ENCODE measurements at regions not wholly inside any gene's neighbourhood (a gene's known extent, or its start where the extent isn't known, plus 50 kb on each side); places are given as distances from the start of the nearest gene placed in this dataset.

- Histone ChIP-seq H3K27ac (no peak overlapping the region), H3K9me3 (no peaks in the 10 kb centered on the region), H3K36me3 (no peaks in the 10 kb centered on the region), H3K4me3 (no peak overlapping the region), H3K4me1 (no peaks in the 10 kb centered on the region), H3K27me3 (no peaks in the 10 kb centered on the region)
- TF ChIP-seq, protein P1, sequence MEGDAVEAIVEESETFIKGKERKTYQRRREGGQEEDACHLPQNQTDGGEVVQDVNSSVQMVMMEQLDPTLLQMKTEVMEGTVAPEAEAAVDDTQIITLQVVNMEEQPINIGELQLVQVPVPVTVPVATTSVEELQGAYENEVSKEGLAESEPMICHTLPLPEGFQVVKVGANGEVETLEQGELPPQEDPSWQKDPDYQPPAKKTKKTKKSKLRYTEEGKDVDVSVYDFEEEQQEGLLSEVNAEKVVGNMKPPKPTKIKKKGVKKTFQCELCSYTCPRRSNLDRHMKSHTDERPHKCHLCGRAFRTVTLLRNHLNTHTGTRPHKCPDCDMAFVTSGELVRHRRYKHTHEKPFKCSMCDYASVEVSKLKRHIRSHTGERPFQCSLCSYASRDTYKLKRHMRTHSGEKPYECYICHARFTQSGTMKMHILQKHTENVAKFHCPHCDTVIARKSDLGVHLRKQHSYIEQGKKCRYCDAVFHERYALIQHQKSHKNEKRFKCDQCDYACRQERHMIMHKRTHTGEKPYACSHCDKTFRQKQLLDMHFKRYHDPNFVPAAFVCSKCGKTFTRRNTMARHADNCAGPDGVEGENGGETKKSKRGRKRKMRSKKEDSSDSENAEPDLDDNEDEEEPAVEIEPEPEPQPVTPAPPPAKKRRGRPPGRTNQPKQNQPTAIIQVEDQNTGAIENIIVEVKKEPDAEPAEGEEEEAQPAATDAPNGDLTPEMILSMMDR (IDR thresholded peaks at IDR 0.05) = no peak
- DNase-seq (ENCODE audit: low spot score in 2 of 2) = no peak
- intact Hi-C loops (cut with DNase I) = no loop called here
Observed at GRCh38 chr14:56036353-56036752, 81.9 kb upstream of the PELI2 start.

GRCh38 chr14:56040121-56040520, 78.1 kb upstream of the PELI2 start:
- Histone ChIP-seq H3K27me3 (no peaks in the 10 kb centered on the region), H3K36me3 (no peaks in the 10 kb centered on the region), H3K27ac (no peak overlapping the region), H3K4me1 (no peaks in the 10 kb centered on the region), H3K9me3 (no peaks in the 10 kb centered on the region), H3K4me3 (no peak overlapping the region)
- TF ChIP-seq, protein P1 (IDR thresholded peaks at IDR 0.05) = no peak
- intact Hi-C loops (cut with DNase I) = no loop called here
- no peak for DNase-seq (ENCODE audit: low spot score in 2 of 2)

GRCh38 chr14:56044196-56044595, 74.0 kb upstream of the PELI2 start:
- Histone ChIP-seq H3K36me3 (no peaks in the 10 kb centered on the region), H3K4me1 (no peaks in the 10 kb centered on the region), H3K9me3 (no peaks in the 10 kb centered on the region), H3K27ac (no peak overlapping the region), H3K27me3 (no peaks in the 10 kb centered on the region), H3K4me3 (no peak overlapping the region)
- TF ChIP-seq, protein P1 (IDR thresholded peaks at IDR 0.05) = no peak
- intact Hi-C loops (cut with DNase I) = no loop called here
- no peak for DNase-seq (ENCODE audit: low spot score in 2 of 2)

GRCh38 chr14:56046546-56046945, 71.7 kb upstream of the PELI2 start:
- TF ChIP-seq, protein P1 (IDR thresholded peaks at IDR 0.05) = no peak
- Histone ChIP-seq H3K4me3 (no peak overlapping the region), H3K27me3 (no peaks in the 10 kb centered on the region), H3K36me3 (no peaks in the 10 kb centered on the region), H3K9me3 (no peaks in the 10 kb centered on the region), H3K4me1 (no peaks in the 10 kb centered on the region), H3K27ac (no peak overlapping the region)
- DNase-seq (ENCODE audit: low spot score in 2 of 2) = no peak
- intact Hi-C loops (cut with DNase I) = no loop called here

DNA sequence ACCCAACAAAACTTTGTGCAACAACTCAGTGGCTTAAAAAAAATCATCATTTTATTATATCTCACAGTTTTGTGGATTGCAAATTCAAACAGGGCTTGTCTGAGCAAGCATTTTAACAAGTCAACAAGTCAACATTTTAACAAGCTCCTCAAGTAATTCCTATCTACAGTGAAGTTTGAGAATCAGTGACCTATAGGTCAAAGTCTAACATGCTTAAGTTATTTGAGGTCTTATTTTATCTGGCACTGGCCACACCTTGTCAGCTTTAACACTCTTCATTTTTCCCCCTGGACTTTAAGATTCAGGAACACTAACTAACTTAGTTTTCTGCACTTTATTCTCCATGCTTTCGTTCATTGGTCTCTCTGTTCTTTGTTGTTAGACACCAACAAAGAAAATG, 71.2 kb upstream of the PELI2 start:
- no peaks in the 10 kb centered on the region for H3K27me3 ChIP-seq
- no peak for DNase-seq (ENCODE audit: low spot score in 2 of 2)
- TF ChIP-seq, protein P1 (IDR thresholded peaks at IDR 0.05) = no peak
- no peak overlapping the region for H3K27ac ChIP-seq
- no peaks in the 10 kb centered on the region for H3K4me1 ChIP-seq
- no peaks in the 10 kb centered on the region for H3K36me3 ChIP-seq
- no peak overlapping the region for H3K4me3 ChIP-seq
- H3K9me3 ChIP-seq = no peaks in the 10 kb centered on the region
- intact Hi-C loops (cut with DNase I) = no loop called here

DNA sequence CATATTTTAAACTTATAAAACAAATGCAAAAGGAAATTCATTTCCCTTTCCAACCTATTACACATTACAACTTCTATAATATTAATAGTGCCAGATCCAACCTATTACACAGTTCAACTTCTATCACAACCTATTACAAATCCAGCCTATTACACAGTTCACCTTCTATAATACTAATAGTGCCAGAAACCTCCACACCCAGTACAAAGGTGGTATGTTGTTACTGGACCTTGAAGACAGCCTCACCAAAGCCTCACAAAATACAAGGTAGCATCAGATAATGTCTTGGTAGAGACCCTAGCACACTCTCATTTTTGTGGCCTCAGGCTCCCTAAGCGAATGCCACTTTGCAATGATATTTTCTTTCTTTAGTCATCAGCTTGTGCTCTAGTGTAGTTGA, 68.7 kb upstream of the PELI2 start:
- intact Hi-C loops (cut with DNase I) = no loop called here
- TF ChIP-seq, protein P1 (IDR thresholded peaks at IDR 0.05) = no peak
- no peaks in the 10 kb centered on the region for H3K9me3 ChIP-seq
- H3K4me1 ChIP-seq = no peaks in the 10 kb centered on the region
- H3K4me3 ChIP-seq = no peak overlapping the region
- no peak for DNase-seq (ENCODE audit: low spot score in 2 of 2)
- no peak overlapping the region for H3K27ac ChIP-seq
- no peaks in the 10 kb centered on the region for H3K27me3 ChIP-seq
- no peaks in the 10 kb centered on the region for H3K36me3 ChIP-seq

Measured in ascending aorta (tissue), 2 donors.